HCT116 (cell line): ENCODE measurements at regions not wholly inside any gene's neighbourhood (a gene's known extent, or its start where the extent isn't known, plus 50 kb on each side); places are given as distances from the start of the nearest gene placed in this dataset.

ENCODE experiments used
- EZH2phosphoT487 ChIP-seq: fragments of 200-600 bp; IDR thresholded peaks from 2 replicates; pipeline ENCODE4 v1.6.1; 2018; ENCODE audit warnings: antibody characterized with exemption, borderline replicate concordance
- POLR2A ChIP-seq: IDR thresholded peaks from 2 replicates; pipeline ENCODE4 v1.7.0; 2011; ENCODE audit warnings: borderline replicate concordance; ENCODE audit not compliant: insufficient read depth, insufficient read length; ENCODE audit errors: extremely low read depth
- POLR2AphosphoS5 ChIP-seq: IDR thresholded peaks from 2 replicates; pipeline ENCODE4 v1.6.1; 2011; ENCODE audit warnings: mild to moderate bottlenecking, low read depth, low read length, moderate library complexity
- RAD21 ChIP-seq: IDR thresholded peaks from 2 replicates; pipeline ENCODE4 v1.6.1; 2012; ENCODE audit warnings: low read depth, mild to moderate bottlenecking
- TCF7L2 ChIP-seq: IDR thresholded peaks from 2 replicates; pipeline ENCODE4 v1.7.0; 2011; ENCODE audit warnings: borderline replicate concordance, inconsistent platforms; ENCODE audit not compliant: insufficient read depth, insufficient read length; ENCODE audit errors: extremely low read depth
- YY1 ChIP-seq: IDR thresholded peaks from 2 replicates; pipeline ENCODE4 v1.6.1; 2011; ENCODE audit warnings: low read length, low read depth, moderate library complexity, mild to moderate bottlenecking; ENCODE audit not compliant: insufficient replicate concordance; ENCODE audit errors: extremely low read depth
- ZNF274 ChIP-seq: fragments of 200-500 bp; sonication (Bioruptor generic); IDR thresholded peaks from 2 replicates; pipeline ENCODE4 v1.6.1; 2014; ENCODE audit warnings: mild to moderate bottlenecking, low read depth, low read length, inconsistent platforms
- TF ChIP-seq, protein P1 (sequence below), 3 experiments: fragments of 200-600 bp in 1 of 3; sonication (generic) in 1 of 3; IDR thresholded peaks in 2 of 3; conservative IDR thresholded peaks in 1 of 3; 2 replicates each; pipeline ENCODE4 v1.5.1; 2012 to 2017; ENCODE audit warnings: low read depth in 2 of 3, low read length in 2 of 3, antibody characterized with exemption in 1 of 3, borderline replicate concordance in 1 of 3, control low read depth in 1 of 3, mild to moderate bottlenecking in 1 of 3, mixed read lengths in 1 of 3, mixed run types in 1 of 3, moderate library complexity in 1 of 3; ENCODE audit not compliant: insufficient read depth in 1 of 3
- TF ChIP-seq, protein P2 (sequence below): IDR thresholded peaks from 2 replicates; pipeline ENCODE4 v1.6.1; 2012; ENCODE audit warnings: low read depth
- TF ChIP-seq, protein P3 (sequence below): IDR thresholded peaks from 2 replicates; pipeline ENCODE4 v1.6.1; 2012

DNA sequence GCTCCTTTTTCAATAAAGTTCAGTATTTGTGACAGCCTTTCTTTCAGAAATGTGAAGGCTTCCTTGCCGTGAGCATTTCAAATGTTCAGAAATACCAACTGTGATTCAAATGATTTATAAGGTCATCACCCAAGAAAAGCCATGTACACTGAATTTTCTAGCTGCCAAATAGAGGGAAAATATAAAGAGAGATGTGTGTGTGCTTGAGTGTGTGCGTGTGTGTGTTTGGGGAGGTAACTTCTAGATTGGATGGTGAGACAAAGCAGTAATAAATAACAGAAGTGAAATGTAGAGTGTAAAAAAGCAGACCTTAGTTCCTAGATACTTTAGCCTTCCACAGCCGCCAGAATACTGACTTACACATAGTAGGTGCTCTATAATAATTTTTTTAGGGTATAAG, 577.4 kb downstream of the TBL1XR1 start:
- no peak for TF ChIP-seq ZNF274
- TF ChIP-seq, protein P1, sequence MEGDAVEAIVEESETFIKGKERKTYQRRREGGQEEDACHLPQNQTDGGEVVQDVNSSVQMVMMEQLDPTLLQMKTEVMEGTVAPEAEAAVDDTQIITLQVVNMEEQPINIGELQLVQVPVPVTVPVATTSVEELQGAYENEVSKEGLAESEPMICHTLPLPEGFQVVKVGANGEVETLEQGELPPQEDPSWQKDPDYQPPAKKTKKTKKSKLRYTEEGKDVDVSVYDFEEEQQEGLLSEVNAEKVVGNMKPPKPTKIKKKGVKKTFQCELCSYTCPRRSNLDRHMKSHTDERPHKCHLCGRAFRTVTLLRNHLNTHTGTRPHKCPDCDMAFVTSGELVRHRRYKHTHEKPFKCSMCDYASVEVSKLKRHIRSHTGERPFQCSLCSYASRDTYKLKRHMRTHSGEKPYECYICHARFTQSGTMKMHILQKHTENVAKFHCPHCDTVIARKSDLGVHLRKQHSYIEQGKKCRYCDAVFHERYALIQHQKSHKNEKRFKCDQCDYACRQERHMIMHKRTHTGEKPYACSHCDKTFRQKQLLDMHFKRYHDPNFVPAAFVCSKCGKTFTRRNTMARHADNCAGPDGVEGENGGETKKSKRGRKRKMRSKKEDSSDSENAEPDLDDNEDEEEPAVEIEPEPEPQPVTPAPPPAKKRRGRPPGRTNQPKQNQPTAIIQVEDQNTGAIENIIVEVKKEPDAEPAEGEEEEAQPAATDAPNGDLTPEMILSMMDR (IDR thresholded peaks at IDR 0.05 in 2 of 3, conservative IDR thresholded peaks at IDR 0.05 in 1 of 3; ENCODE audit: borderline replicate concordance in 1 of 3, insufficient read depth in 1 of 3, low read depth in 2 of 3, low read length in 2 of 3), result no peak
- TF ChIP-seq POLR2A, result no peak
- TF ChIP-seq EZH2phosphoT487, result no peak
- TF ChIP-seq POLR2AphosphoS5, result no peak
- TF ChIP-seq RAD21, result no peak
- TF ChIP-seq, protein P2, sequence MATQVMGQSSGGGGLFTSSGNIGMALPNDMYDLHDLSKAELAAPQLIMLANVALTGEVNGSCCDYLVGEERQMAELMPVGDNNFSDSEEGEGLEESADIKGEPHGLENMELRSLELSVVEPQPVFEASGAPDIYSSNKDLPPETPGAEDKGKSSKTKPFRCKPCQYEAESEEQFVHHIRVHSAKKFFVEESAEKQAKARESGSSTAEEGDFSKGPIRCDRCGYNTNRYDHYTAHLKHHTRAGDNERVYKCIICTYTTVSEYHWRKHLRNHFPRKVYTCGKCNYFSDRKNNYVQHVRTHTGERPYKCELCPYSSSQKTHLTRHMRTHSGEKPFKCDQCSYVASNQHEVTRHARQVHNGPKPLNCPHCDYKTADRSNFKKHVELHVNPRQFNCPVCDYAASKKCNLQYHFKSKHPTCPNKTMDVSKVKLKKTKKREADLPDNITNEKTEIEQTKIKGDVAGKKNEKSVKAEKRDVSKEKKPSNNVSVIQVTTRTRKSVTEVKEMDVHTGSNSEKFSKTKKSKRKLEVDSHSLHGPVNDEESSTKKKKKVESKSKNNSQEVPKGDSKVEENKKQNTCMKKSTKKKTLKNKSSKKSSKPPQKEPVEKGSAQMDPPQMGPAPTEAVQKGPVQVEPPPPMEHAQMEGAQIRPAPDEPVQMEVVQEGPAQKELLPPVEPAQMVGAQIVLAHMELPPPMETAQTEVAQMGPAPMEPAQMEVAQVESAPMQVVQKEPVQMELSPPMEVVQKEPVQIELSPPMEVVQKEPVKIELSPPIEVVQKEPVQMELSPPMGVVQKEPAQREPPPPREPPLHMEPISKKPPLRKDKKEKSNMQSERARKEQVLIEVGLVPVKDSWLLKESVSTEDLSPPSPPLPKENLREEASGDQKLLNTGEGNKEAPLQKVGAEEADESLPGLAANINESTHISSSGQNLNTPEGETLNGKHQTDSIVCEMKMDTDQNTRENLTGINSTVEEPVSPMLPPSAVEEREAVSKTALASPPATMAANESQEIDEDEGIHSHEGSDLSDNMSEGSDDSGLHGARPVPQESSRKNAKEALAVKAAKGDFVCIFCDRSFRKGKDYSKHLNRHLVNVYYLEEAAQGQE, result no peak
- TF ChIP-seq, protein P3, sequence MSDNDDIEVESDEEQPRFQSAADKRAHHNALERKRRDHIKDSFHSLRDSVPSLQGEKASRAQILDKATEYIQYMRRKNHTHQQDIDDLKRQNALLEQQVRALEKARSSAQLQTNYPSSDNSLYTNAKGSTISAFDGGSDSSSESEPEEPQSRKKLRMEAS, result no peak
- no peak for TF ChIP-seq TCF7L2
- TF ChIP-seq YY1, result no peak
